H1 (cell line): ENCODE measurements at regions not wholly inside any gene's neighbourhood (a gene's known extent, or its start where the extent isn't known, plus 50 kb on each side); places are given as distances from the start of the nearest gene placed in this dataset.

Experiments used
- CTCF ChIA-PET: fragments of 300-600 bp; sonication (Branson Sonifier 250); formaldehyde crosslinking; loops from one replicate; lab custom pipeline; 2021; ENCODE audit not compliant: partially characterized antibody; lab: Charles Lee
- POLR2A ChIA-PET: fragments of 300-600 bp; sonication (Branson Sonifier 250); formaldehyde crosslinking; loops from one replicate; lab custom pipeline; 2021; ENCODE audit warnings: inconsistent platforms; ENCODE audit not compliant: partially characterized antibody; lab: Charles Lee
- DNase-seq, 2 experiments: peaks; one replicate each; pipeline versions ENCODE4 v3.0.0 to v3.0.0-alpha.2; 2010 to 2022; ENCODE audit warnings: low spot score in 2 of 2, low read depth in 1 of 2, mixed read lengths in 1 of 2
- FAIRE-seq: peaks from 2 replicates; lab custom pipeline; 2011; peaks lifted over from hg19 to GRCh38; lab: Jason Lieb, UNC
- H2AFZ ChIP-seq: 2 replicates; pipeline ENCODE4 v1.8.1; 2012; ENCODE audit warnings: low read length, inconsistent platforms
- H2AK5ac ChIP-seq: 2 replicates; pipeline ENCODE4 v1.6.1; 2013; ENCODE audit warnings: low read depth, low read length
- H2BK120ac ChIP-seq: replicated peaks from 2 replicates; pipeline ENCODE3; 2013; ENCODE audit warnings: low read depth, low read length, inconsistent platforms
- H2BK12ac ChIP-seq: 2 replicates; pipeline ENCODE4 v1.6.1; 2013; ENCODE audit warnings: low read depth, low read length
- H2BK15ac ChIP-seq: 2 replicates; pipeline ENCODE4 v1.6.1; 2013; ENCODE audit warnings: low read length
- H2BK20ac ChIP-seq: 2 replicates; pipeline ENCODE4 v1.6.1; 2013; ENCODE audit warnings: low read length
- H2BK5ac ChIP-seq: 2 replicates; pipeline ENCODE4 v1.6.1; 2013; ENCODE audit warnings: low read depth, low read length
- H3K14ac ChIP-seq: 2 replicates; pipeline ENCODE4 v1.6.1; 2013; ENCODE audit warnings: inconsistent platforms; ENCODE audit not compliant: insufficient read length
- H3K18ac ChIP-seq: 2 replicates; pipeline ENCODE4 v1.6.1; 2013; ENCODE audit warnings: low read length; ENCODE audit errors: extremely low read depth
- H3K23ac ChIP-seq: 2 replicates; pipeline ENCODE4 v1.6.1; 2013; ENCODE audit warnings: inconsistent platforms; ENCODE audit not compliant: insufficient read length
- H3K23me2 ChIP-seq: 2 replicates; pipeline ENCODE4 v1.6.1; 2013; ENCODE audit warnings: low read depth, low read length
- H3K27ac ChIP-seq: 2 replicates; pipeline ENCODE4 v1.6.1; 2011; ENCODE audit warnings: low read depth, low read length, inconsistent platforms
- H3K27me3 ChIP-seq, 4 experiments: replicated peaks in 1 of 4; 1 replicate in 1 of 4; 2 replicates in 3 of 4; pipeline versions ENCODE4 v1.6.1 to v1.8.1; 2011 to 2013; ENCODE audit warnings: low read length in 3 of 4, mild to moderate bottlenecking in 3 of 4, inconsistent platforms in 2 of 4, mixed read lengths in 2 of 4, moderate library complexity in 1 of 4; ENCODE audit not compliant: control insufficient read depth in 3 of 4, insufficient read depth in 3 of 4; ENCODE audit errors: extremely low read depth in 1 of 4
- H3K36me3 ChIP-seq, 4 experiments: 2 replicates each; pipeline versions ENCODE4 v1.6.1 to v1.8.1; 2011 to 2013; ENCODE audit warnings: mild to moderate bottlenecking in 4 of 4, low read length in 3 of 4, moderate library complexity in 2 of 4, control low read depth in 1 of 4, inconsistent platforms in 1 of 4; ENCODE audit not compliant: insufficient read depth in 4 of 4, control insufficient read depth in 2 of 4
- H3K4ac ChIP-seq: replicated peaks from 2 replicates; pipeline ENCODE3; 2013; ENCODE audit warnings: low read length, low read depth, mixed read lengths, inconsistent platforms; ENCODE audit not compliant: insufficient read length
- H3K4me1 ChIP-seq, 4 experiments: replicated peaks in 1 of 4; 1 replicate in 1 of 4; 2 replicates in 3 of 4; pipeline versions ENCODE4 v1.6.1 to v1.8.1; 2011 to 2013; ENCODE audit warnings: low read length in 3 of 4, inconsistent platforms in 2 of 4, mixed read lengths in 1 of 4; ENCODE audit not compliant: insufficient read depth in 4 of 4, control insufficient read depth in 3 of 4
- H3K4me2 ChIP-seq, 2 experiments: 2 replicates each; pipeline versions ENCODE4 v1.6.1 to v1.8.1; 2011 to 2013; ENCODE audit warnings: low read depth in 2 of 2, low read length in 2 of 2, control low read depth in 1 of 2, inconsistent platforms in 1 of 2, mild to moderate bottlenecking in 1 of 2; ENCODE audit not compliant: insufficient read depth in 1 of 2
- H3K4me3 ChIP-seq, 4 experiments: fragments of 200-600, 300-600 bp in 1 of 4; sonication (generic), shearing (Covaris generic), sonication (Bioruptor Twin) in 1 of 4; 2 replicates each; pipeline versions ENCODE4 v1.5.1 to v1.8.1; 2011 to 2016; ENCODE audit warnings: low read length in 4 of 4, low read depth in 3 of 4, control low read depth in 2 of 4, inconsistent platforms in 2 of 4, mild to moderate bottlenecking in 2 of 4, mixed read lengths in 1 of 4, moderate library complexity in 1 of 4; ENCODE audit not compliant: insufficient read depth in 2 of 4; ENCODE audit errors: extremely low read depth in 1 of 4
- H3K56ac ChIP-seq: replicated peaks from 2 replicates; pipeline ENCODE3; 2013; ENCODE audit warnings: low read depth, mild to moderate bottlenecking, mixed read lengths, low read length, inconsistent platforms; ENCODE audit not compliant: insufficient read length
- H3K79me1 ChIP-seq: 2 replicates; pipeline ENCODE4 v1.6.1; 2013; ENCODE audit warnings: low read depth, low read length, control low read depth
- H3K79me2 ChIP-seq, 2 experiments: 2 replicates each; pipeline versions ENCODE4 v1.6.1 to v1.8.1; 2012 to 2013; ENCODE audit warnings: low read length in 2 of 2, mild to moderate bottlenecking in 2 of 2, inconsistent platforms in 1 of 2; ENCODE audit not compliant: insufficient read depth in 2 of 2, control insufficient read depth in 1 of 2
- H3K9ac ChIP-seq, 4 experiments: replicated peaks in 1 of 4; 1 replicate in 1 of 4; 2 replicates in 3 of 4; pipeline versions ENCODE4 v1.6.1 to v1.8.1; 2011 to 2013; ENCODE audit warnings: low read depth in 3 of 4, low read length in 3 of 4, control low read depth in 2 of 4, mild to moderate bottlenecking in 2 of 4, moderate library complexity in 2 of 4, inconsistent platforms in 1 of 4; ENCODE audit errors: extremely low read depth in 1 of 4
- H3K9me3 ChIP-seq, 2 experiments: 2 replicates each; pipeline versions ENCODE4 v1.6.1 to v1.8.1; 2012 to 2013; ENCODE audit warnings: mild to moderate bottlenecking in 2 of 2, moderate library complexity in 2 of 2, control low read depth in 1 of 2, inconsistent platforms in 1 of 2, low read depth in 1 of 2, low read length in 1 of 2, mixed read lengths in 1 of 2; ENCODE audit not compliant: insufficient read depth in 2 of 2
- H4K20me1 ChIP-seq, 2 experiments: replicated peaks in 1 of 2; 2 replicates each; pipeline versions ENCODE3 to v1.8.1; 2011 to 2013; ENCODE audit warnings: inconsistent platforms in 2 of 2, low read length in 2 of 2, mild to moderate bottlenecking in 1 of 2; ENCODE audit not compliant: insufficient read depth in 2 of 2, control insufficient read depth in 1 of 2
- H4K5ac ChIP-seq: 2 replicates; pipeline ENCODE4 v1.6.1; 2013; ENCODE audit warnings: low read length, low read depth, mixed read lengths, inconsistent platforms; ENCODE audit not compliant: insufficient read length
- H4K8ac ChIP-seq: 2 replicates; pipeline ENCODE4 v1.8.0; 2013; ENCODE audit warnings: mild to moderate bottlenecking, moderate library complexity, low read length, inconsistent platforms; ENCODE audit not compliant: insufficient read depth; ENCODE audit errors: extremely low read depth
- H4K91ac ChIP-seq: replicated peaks from 2 replicates; pipeline ENCODE3; 2013; ENCODE audit warnings: low read length, mixed read lengths, inconsistent platforms; ENCODE audit not compliant: insufficient read length
- BRCA1 ChIP-seq: IDR thresholded peaks from 2 replicates; pipeline ENCODE4 v1.6.1; 2012; ENCODE audit warnings: low read depth, low read length, improper control_type of control experiment
- CHD1 ChIP-seq: IDR thresholded peaks from 2 replicates; pipeline ENCODE4 v1.6.1; 2012; ENCODE audit warnings: low read depth, low read length, improper control_type of control experiment
- CREB1 ChIP-seq: IDR thresholded peaks from 2 replicates; pipeline ENCODE4 v1.6.1; 2012; ENCODE audit warnings: inconsistent platforms
- CTBP2 ChIP-seq: IDR thresholded peaks from 2 replicates; pipeline ENCODE4 v1.7.0; 2011; ENCODE audit warnings: borderline replicate concordance, mild to moderate bottlenecking, moderate library complexity, mixed read lengths, low read length; ENCODE audit not compliant: insufficient read depth, insufficient read length
- EGR1 ChIP-seq: IDR thresholded peaks from 2 replicates; pipeline ENCODE4 v1.6.1; 2011; ENCODE audit warnings: low read depth, low read length, borderline replicate concordance
- EZH2 ChIP-seq: fragments of 200-600 bp; sonication (generic); IDR thresholded peaks from 2 replicates; pipeline ENCODE4 v1.7.1; 2012; ENCODE audit warnings: low read depth, mild to moderate bottlenecking, moderate library complexity, low read length, inconsistent platforms; ENCODE audit not compliant: severe bottlenecking
- JUND ChIP-seq: IDR thresholded peaks from 2 replicates; pipeline ENCODE4 v1.6.1; 2011; ENCODE audit warnings: mild to moderate bottlenecking, improper control_type of control experiment, low read length
- NRF1 ChIP-seq: IDR thresholded peaks from 2 replicates; pipeline ENCODE4 v1.6.1; 2011; ENCODE audit warnings: mild to moderate bottlenecking, low read depth, low read length, improper control_type of control experiment
- RBBP5 ChIP-seq: IDR thresholded peaks from 2 replicates; pipeline ENCODE4 v1.7.1; 2012; ENCODE audit warnings: low read depth, mild to moderate bottlenecking, inconsistent platforms, low read length, moderate library complexity, borderline replicate concordance
- TBP ChIP-seq: IDR thresholded peaks from 2 replicates; pipeline ENCODE4 v1.6.1; 2011; ENCODE audit warnings: low read depth, low read length, improper control_type of control experiment
- ZNF274 ChIP-seq: IDR thresholded peaks from 2 replicates; pipeline ENCODE4 v1.7.0; 2012; ENCODE audit warnings: low read length, borderline replicate concordance; ENCODE audit errors: extremely low read depth
- WGBS, 2 experiments: shearing (Covaris generic) in 1 of 2; methylation state at CpG; one replicate each; pipeline versions ENCODE4 v1.1.6 to v1.1.7; 2013 to 2015; ENCODE audit warnings: low lambda C conversion rate in 2 of 2, mixed read lengths in 2 of 2, inconsistent platforms in 1 of 2, low coverage in 1 of 2, missing lambda C conversion rate in 1 of 2; ENCODE audit not compliant: insufficient replicate concordance in 2 of 2, insufficient coverage in 1 of 2, insufficient read length in 1 of 2; ENCODE audit errors: extremely low coverage in 1 of 2, missing lambda C conversion rate in 1 of 2; 5-methylcytosine and 5-hydroxymethylcytosine counted together

DNA sequence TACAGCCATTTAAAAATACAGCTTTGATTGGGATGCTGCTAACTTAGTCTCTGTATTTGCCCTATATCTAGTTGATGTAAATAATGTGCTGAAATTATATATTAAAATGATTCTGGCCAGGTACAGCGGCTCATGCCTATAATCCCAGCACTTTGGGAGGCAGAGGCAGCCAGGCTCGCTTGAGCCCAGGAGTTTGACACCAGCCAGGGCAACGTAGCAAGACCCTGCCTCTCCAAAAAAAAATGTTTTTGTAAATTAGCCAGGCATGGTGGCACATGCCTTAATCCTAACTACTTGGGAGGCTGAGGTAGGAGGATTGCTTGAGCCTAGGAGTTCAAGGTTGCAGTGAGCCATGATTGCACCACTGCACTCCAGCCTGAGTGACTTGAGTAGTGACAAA lies 143.8 kb upstream of the CELF2 start:
- Histone ChIP-seq H3K9me3 (no peaks in the 10 kb centered on the region), H2AFZ (no peak overlapping the region), H3K14ac (no peak overlapping the region), H3K4me3 (no peak overlapping the region), H3K23me2 (no peaks in the 10 kb centered on the region; the same call in 1 of the 2 replicates), H2BK12ac (no peak overlapping the region), H3K79me1 (no peaks in the 10 kb centered on the region), H2BK120ac (no peak overlapping the region), H2BK20ac (no peak overlapping the region), H3K56ac (no peak overlapping the region), H4K91ac (no peak overlapping the region), H4K20me1 (no peaks in the 10 kb centered on the region), H2AK5ac (no peak overlapping the region), H4K8ac (no peak overlapping the region), H2BK5ac (no peak overlapping the region), H3K9ac (no peak overlapping the region), H2BK15ac (no peak overlapping the region), H3K27ac (no peak overlapping the region), H3K4ac (no peak overlapping the region), H3K23ac (no peak overlapping the region), H3K18ac (no peak overlapping the region), H3K79me2 (no peaks in the 10 kb centered on the region), H3K4me1 (peaks cover 0 to 2% (median 0%) of the 10 kb centered on the region in 4 experiments; a peak in 1 of 7 replicates), H3K4me2 (no peak overlapping the region), H3K36me3 (no peaks in the 10 kb centered on the region; a peak in 1 of 8 replicates), H4K5ac (no peak overlapping the region), H3K27me3 (no peaks in the 10 kb centered on the region)
- TF ChIP-seq TBP = no peak
- no peak for TF ChIP-seq CHD1
- TF ChIP-seq BRCA1 = no peak
- TF ChIP-seq EGR1 = no peak
- TF ChIP-seq NRF1 = no peak
- no peak for TF ChIP-seq CTBP2
- no peak for TF ChIP-seq CREB1
- no peak for TF ChIP-seq RBBP5
- TF ChIP-seq JUND = no peak
- TF ChIP-seq EZH2 = no peak
- TF ChIP-seq ZNF274 = no peak
- WGBS, 2 experiments = 90% methylated on average over 3 of the region's 3 CpGs; no CpG with 5 or more reads in 1 of the 2 experiments
- FAIRE-seq (no peak), DNase-seq (no peak)
- ChIA-PET POLR2A (no interaction called here), CTCF (no interaction called here)
